ENCODE measurements at regions not wholly inside any gene's neighbourhood (a gene's known extent, or its start where the extent isn't known, plus 50 kb on each side); places are given as distances from the start of the nearest gene placed in this dataset.

GRCh38 chr9:95726756-95727155, 148.7 kb upstream of the ERCC6L2 start:
- H3K4me2 ChIP-seq (ENCODE audit: low read length), result no peak overlapping the region
- no peak overlapping the region for H3K27ac ChIP-seq (ENCODE audit: low read depth, low read length)
- CTCF ChIA-PET, result interaction anchor here (1.1 to 1.7 kb wide), 7 partner anchors 9 to 491 kb away, joined by 3 to 16 read pairs (median 3); no protein-coding TSS in a partner anchor
- BruUV-seq (replicated peaks), result no TSS peak
- intact Hi-C loops (cut with micrococcal nuclease), result loop anchor here (5.0 kb wide), 1 partner anchor 491 kb away; no protein-coding TSS in a partner anchor
- H3K9me2 ChIP-seq (ENCODE audit: insufficient read depth), result no peaks in the 10 kb centered on the region
- H2AFZ ChIP-seq (ENCODE audit: low read depth, low read length, poor library complexity, severe bottlenecking), result no peak overlapping the region
- H3K79me2 ChIP-seq (ENCODE audit: insufficient read depth, low read length), result no peaks in the 10 kb centered on the region
- H3K27me3 ChIP-seq (ENCODE audit: insufficient read depth, low read length), result no peaks in the 10 kb centered on the region
- peak; percentile 26 for DNase-seq (ENCODE audit: low read depth, low spot score)
- no peaks in the 10 kb centered on the region for H3K4me1 ChIP-seq (ENCODE audit: control insufficient read depth in 1 of 2, insufficient read depth in 2 of 2, low read length in 2 of 2)
- no peaks in the 10 kb centered on the region for H3K9me3 ChIP-seq (ENCODE audit: control insufficient read depth in 1 of 2, insufficient read depth in 1 of 2, low read depth in 1 of 2, low read length in 2 of 2)
- no peak overlapping the region for H3K9ac ChIP-seq (ENCODE audit: low read length)
- TF ChIP-seq CTCF (IDR thresholded peaks at IDR 0.05 in 2 of 3, conservative IDR thresholded peaks at IDR 0.05 in 1 of 3; ENCODE audit: borderline replicate concordance in 1 of 3, insufficient read depth in 1 of 3, low read depth in 2 of 3, low read length in 2 of 3) (peak; percentile 49 to 76 (median 74); a peak in 5 of 6 replicates), TCF7L2 (IDR thresholded peaks at IDR 0.05; ENCODE audit: borderline replicate concordance, extremely low read depth, insufficient read depth, insufficient read length) (no peak), FOSL1 (IDR thresholded peaks at IDR 0.05; ENCODE audit: low read depth) (no peak), RAD21 (IDR thresholded peaks at IDR 0.05; ENCODE audit: low read depth) (peak; percentile 71)
- TF ChIP-seq, protein P1, sequence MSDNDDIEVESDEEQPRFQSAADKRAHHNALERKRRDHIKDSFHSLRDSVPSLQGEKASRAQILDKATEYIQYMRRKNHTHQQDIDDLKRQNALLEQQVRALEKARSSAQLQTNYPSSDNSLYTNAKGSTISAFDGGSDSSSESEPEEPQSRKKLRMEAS (IDR thresholded peaks at IDR 0.05), result no peak
- no peak overlapping the region for H3K4me3 ChIP-seq (replicated peaks in 1 of 2; ENCODE audit: low read depth in 1 of 2, low read length in 2 of 2)
- POLR2A ChIA-PET, result no interaction called here
- H4K20me1 ChIP-seq (ENCODE audit: insufficient read depth), result no peaks in the 10 kb centered on the region
- peak; percentile 81 for ATAC-seq
- no peaks in the 10 kb centered on the region for H3K36me3 ChIP-seq (ENCODE audit: control insufficient read depth in 1 of 2, insufficient read depth in 2 of 2, low read length in 2 of 2)
- RAD21 ChIA-PET (ENCODE audit: low non-redundant PET in 1 of 2, low total read pairs in 2 of 2, uncharacterized antibody in 2 of 2, unreplicated experiment in 2 of 2), result interaction anchor here in 1 of 2 experiments (0.6 kb wide), 1 partner anchor 236 kb away, joined by 3 read pairs; no protein-coding TSS in a partner anchor

- Histone ChIP-seq H4K20me1 (ENCODE audit: insufficient read depth) (no peaks in the 10 kb centered on the region), H3K4me2 (ENCODE audit: low read length) (no peak overlapping the region), H3K9me2 (ENCODE audit: insufficient read depth) (no peaks in the 10 kb centered on the region), H2AFZ (ENCODE audit: low read depth, low read length, poor library complexity, severe bottlenecking) (no peak overlapping the region), H3K27ac (ENCODE audit: low read depth, low read length) (no peak overlapping the region), H3K9me3 (ENCODE audit: control insufficient read depth in 1 of 2, insufficient read depth in 1 of 2, low read depth in 1 of 2, low read length in 2 of 2) (no peaks in the 10 kb centered on the region), H3K4me3 (replicated peaks in 1 of 2; ENCODE audit: low read depth in 1 of 2, low read length in 2 of 2) (no peak overlapping the region), H3K4me1 (ENCODE audit: control insufficient read depth in 1 of 2, insufficient read depth in 2 of 2, low read length in 2 of 2) (no peaks in the 10 kb centered on the region), H3K27me3 (ENCODE audit: insufficient read depth, low read length) (no peaks in the 10 kb centered on the region), H3K9ac (ENCODE audit: low read length) (no peak overlapping the region), H3K36me3 (ENCODE audit: control insufficient read depth in 1 of 2, insufficient read depth in 2 of 2, low read length in 2 of 2) (no peaks in the 10 kb centered on the region), H3K79me2 (ENCODE audit: insufficient read depth, low read length) (no peaks in the 10 kb centered on the region)
- RAD21 ChIA-PET (ENCODE audit: low non-redundant PET in 1 of 2, low total read pairs in 2 of 2, uncharacterized antibody in 2 of 2, unreplicated experiment in 2 of 2), result no interaction called here
- TF ChIP-seq, protein P2, sequence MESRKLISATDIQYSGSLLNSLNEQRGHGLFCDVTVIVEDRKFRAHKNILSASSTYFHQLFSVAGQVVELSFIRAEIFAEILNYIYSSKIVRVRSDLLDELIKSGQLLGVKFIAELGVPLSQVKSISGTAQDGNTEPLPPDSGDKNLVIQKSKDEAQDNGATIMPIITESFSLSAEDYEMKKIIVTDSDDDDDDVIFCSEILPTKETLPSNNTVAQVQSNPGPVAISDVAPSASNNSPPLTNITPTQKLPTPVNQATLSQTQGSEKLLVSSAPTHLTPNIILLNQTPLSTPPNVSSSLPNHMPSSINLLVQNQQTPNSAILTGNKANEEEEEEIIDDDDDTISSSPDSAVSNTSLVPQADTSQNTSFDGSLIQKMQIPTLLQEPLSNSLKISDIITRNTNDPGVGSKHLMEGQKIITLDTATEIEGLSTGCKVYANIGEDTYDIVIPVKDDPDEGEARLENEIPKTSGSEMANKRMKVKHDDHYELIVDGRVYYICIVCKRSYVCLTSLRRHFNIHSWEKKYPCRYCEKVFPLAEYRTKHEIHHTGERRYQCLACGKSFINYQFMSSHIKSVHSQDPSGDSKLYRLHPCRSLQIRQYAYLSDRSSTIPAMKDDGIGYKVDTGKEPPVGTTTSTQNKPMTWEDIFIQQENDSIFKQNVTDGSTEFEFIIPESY (IDR thresholded peaks at IDR 0.05; ENCODE audit: extremely low read depth, insufficient replicate concordance, low read length), result no peak
- TF ChIP-seq EZH2phosphoT487 (IDR thresholded peaks at IDR 0.05; ENCODE audit: borderline replicate concordance) (no peak), YY1 (IDR thresholded peaks at IDR 0.05; ENCODE audit: extremely low read depth, insufficient replicate concordance, low read depth, low read length) (no peak), EGR1 (IDR thresholded peaks at IDR 0.05; ENCODE audit: low read depth) (no peak)
- TF ChIP-seq, protein P3, sequence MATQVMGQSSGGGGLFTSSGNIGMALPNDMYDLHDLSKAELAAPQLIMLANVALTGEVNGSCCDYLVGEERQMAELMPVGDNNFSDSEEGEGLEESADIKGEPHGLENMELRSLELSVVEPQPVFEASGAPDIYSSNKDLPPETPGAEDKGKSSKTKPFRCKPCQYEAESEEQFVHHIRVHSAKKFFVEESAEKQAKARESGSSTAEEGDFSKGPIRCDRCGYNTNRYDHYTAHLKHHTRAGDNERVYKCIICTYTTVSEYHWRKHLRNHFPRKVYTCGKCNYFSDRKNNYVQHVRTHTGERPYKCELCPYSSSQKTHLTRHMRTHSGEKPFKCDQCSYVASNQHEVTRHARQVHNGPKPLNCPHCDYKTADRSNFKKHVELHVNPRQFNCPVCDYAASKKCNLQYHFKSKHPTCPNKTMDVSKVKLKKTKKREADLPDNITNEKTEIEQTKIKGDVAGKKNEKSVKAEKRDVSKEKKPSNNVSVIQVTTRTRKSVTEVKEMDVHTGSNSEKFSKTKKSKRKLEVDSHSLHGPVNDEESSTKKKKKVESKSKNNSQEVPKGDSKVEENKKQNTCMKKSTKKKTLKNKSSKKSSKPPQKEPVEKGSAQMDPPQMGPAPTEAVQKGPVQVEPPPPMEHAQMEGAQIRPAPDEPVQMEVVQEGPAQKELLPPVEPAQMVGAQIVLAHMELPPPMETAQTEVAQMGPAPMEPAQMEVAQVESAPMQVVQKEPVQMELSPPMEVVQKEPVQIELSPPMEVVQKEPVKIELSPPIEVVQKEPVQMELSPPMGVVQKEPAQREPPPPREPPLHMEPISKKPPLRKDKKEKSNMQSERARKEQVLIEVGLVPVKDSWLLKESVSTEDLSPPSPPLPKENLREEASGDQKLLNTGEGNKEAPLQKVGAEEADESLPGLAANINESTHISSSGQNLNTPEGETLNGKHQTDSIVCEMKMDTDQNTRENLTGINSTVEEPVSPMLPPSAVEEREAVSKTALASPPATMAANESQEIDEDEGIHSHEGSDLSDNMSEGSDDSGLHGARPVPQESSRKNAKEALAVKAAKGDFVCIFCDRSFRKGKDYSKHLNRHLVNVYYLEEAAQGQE (IDR thresholded peaks at IDR 0.05; ENCODE audit: low read depth), result no peak
- CTCF ChIA-PET, result no interaction called here
- BruUV-seq (replicated peaks), result no TSS peak
- DNase-seq (ENCODE audit: low read depth, low spot score) (no peak), ATAC-seq (no peak)
- POLR2A ChIA-PET, result no interaction called here
- intact Hi-C loops (cut with micrococcal nuclease), result loop anchor here (5.0 kb wide), 1 partner anchor 492 kb away; no protein-coding TSS in a partner anchor
These were observed 150.4 kb upstream of the ERCC6L2 start for GRCh38 chr9:95725045-95725444.
